Mesothelial cell of epicardium (in vitro differentiated cells): ENCODE measurements at regions not wholly inside any gene's neighbourhood (a gene's known extent, or its start where the extent isn't known, plus 50 kb on each side); places are given as distances from the start of the nearest gene placed in this dataset.

ENCODE experiments used
- DNase-seq, 2 experiments: peaks; one replicate each; pipeline ENCODE4 v3.0.0; 2021; ENCODE audit warnings: low spot score in 2 of 2; ENCODE audit not compliant: unreplicated experiment in 2 of 2
- H3K27ac Mint-ChIP-seq: 2 replicates; pipeline ENCODE4 v1.8.0; 2021; ENCODE audit warnings: mixed read lengths
- H3K27me3 Mint-ChIP-seq: 2 replicates; pipeline ENCODE4 v1.8.0; 2021; ENCODE audit warnings: low read depth, mixed read lengths
- H3K36me3 Mint-ChIP-seq: 2 replicates; pipeline ENCODE4 v1.8.0; 2021; ENCODE audit warnings: mixed read lengths
- H3K4me1 Mint-ChIP-seq: 2 replicates; pipeline ENCODE4 v1.8.0; 2021; ENCODE audit warnings: mixed read lengths
- H3K4me3 Mint-ChIP-seq: 2 replicates; pipeline ENCODE4 v1.8.0; 2021; ENCODE audit warnings: mild to moderate bottlenecking, moderate library complexity, mixed read lengths
- H3K9me3 Mint-ChIP-seq: 2 replicates; pipeline ENCODE4 v1.8.0; 2021; ENCODE audit warnings: mixed read lengths
- TF ChIP-seq, protein P1 (sequence below): fragments of 200-600 bp; sonication (generic); IDR thresholded peaks from one replicate; pipeline ENCODE4 v1.5.0; 2021; ENCODE audit warnings: antibody characterized with exemption; ENCODE audit not compliant: unreplicated experiment

- DNase-seq: no peak
- H3K4me3 Mint-ChIP-seq: no peak overlapping the region
- no peaks in the 10 kb centered on the region for H3K27me3 Mint-ChIP-seq
- peaks cover 50% of the 10 kb centered on the region for H3K4me1 Mint-ChIP-seq
- no peak overlapping the region for H3K27ac Mint-ChIP-seq
- no peaks in the 10 kb centered on the region for H3K36me3 Mint-ChIP-seq
- TF ChIP-seq, protein P1, sequence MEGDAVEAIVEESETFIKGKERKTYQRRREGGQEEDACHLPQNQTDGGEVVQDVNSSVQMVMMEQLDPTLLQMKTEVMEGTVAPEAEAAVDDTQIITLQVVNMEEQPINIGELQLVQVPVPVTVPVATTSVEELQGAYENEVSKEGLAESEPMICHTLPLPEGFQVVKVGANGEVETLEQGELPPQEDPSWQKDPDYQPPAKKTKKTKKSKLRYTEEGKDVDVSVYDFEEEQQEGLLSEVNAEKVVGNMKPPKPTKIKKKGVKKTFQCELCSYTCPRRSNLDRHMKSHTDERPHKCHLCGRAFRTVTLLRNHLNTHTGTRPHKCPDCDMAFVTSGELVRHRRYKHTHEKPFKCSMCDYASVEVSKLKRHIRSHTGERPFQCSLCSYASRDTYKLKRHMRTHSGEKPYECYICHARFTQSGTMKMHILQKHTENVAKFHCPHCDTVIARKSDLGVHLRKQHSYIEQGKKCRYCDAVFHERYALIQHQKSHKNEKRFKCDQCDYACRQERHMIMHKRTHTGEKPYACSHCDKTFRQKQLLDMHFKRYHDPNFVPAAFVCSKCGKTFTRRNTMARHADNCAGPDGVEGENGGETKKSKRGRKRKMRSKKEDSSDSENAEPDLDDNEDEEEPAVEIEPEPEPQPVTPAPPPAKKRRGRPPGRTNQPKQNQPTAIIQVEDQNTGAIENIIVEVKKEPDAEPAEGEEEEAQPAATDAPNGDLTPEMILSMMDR: no peak
- H3K9me3 Mint-ChIP-seq: no peaks in the 10 kb centered on the region
These were observed 472.0 kb upstream of the FZD8 start for GRCh38 chr10:36114141-36114540.

DNA sequence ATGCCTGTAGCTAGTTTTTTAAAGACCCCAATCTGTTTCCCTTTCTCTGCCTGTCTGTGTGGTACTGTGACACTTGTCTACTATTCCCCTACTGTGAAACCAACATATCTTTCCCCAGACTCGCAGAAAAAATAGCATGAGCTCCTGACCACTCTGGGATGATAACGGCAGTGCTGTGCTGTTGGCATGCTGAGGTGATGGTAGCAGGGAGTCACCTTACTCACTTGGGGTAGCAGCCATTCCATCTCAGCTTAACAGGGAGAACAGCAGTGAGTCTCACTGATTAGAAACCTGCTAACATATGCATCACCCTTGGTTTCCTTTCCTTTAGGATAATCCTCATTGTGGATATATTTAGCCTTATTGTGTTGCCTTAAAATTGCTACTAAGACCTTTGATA lies 469.6 kb upstream of the FZD8 start:
- TF ChIP-seq, protein P1: no peak
- H3K4me3 Mint-ChIP-seq: no peak overlapping the region
- H3K36me3 Mint-ChIP-seq: peaks cover 2% of the 10 kb centered on the region
- DNase-seq: no peak
- H3K27ac Mint-ChIP-seq: no peak overlapping the region
- H3K27me3 Mint-ChIP-seq: no peaks in the 10 kb centered on the region
- no peaks in the 10 kb centered on the region for H3K9me3 Mint-ChIP-seq
- peaks cover 30% of the 10 kb centered on the region for H3K4me1 Mint-ChIP-seq

DNA sequence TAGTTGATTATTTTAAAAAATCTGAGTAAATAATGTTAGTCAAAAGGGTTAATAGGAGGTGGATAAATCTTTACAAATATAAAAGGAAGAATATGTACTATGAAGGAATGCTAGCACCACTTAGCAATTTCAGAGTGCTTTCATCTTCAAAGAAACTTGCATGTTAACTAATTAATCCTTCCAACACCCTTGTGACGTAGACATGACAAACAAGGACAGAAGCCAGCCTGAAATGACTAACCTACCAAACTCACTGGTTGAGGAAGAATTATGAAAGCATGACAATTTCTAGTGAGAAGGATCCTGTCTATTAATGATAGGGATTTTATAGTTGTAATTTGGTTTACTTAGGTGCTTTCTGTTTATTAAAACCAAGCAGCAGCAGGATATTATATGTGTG lies 468.0 kb upstream of the FZD8 start:
- no peaks in the 10 kb centered on the region for H3K9me3 Mint-ChIP-seq
- no peak overlapping the region for H3K4me3 Mint-ChIP-seq

GRCh38 chr10:36109399-36110023 lies 467.4 kb upstream of the FZD8 start:
- TF ChIP-seq, protein P1: no peak
- H3K36me3 Mint-ChIP-seq: peaks cover 2% of the 10 kb centered on the region
- H3K4me3 Mint-ChIP-seq: no peak overlapping the region
- no peaks in the 10 kb centered on the region for H3K9me3 Mint-ChIP-seq
- peaks cover 9% of the 10 kb centered on the region for H3K4me1 Mint-ChIP-seq
- no peak overlapping the region for H3K27ac Mint-ChIP-seq
- DNase-seq: no peak
- no peaks in the 10 kb centered on the region for H3K27me3 Mint-ChIP-seq

More for the DNA sequence above, 468.0 kb upstream of the FZD8 start:
- Mint-ChIP-seq H3K27ac (no peak overlapping the region), H3K4me1 (peaks cover 15% of the 10 kb centered on the region), H3K36me3 (peaks cover 2% of the 10 kb centered on the region), H3K27me3 (no peaks in the 10 kb centered on the region)
- no peak for DNase-seq
- TF ChIP-seq, protein P1: no peak

- peaks cover 27% of the 10 kb centered on the region for H3K9me3 Mint-ChIP-seq
- H3K27ac Mint-ChIP-seq: no peak overlapping the region
- no peak for DNase-seq
- H3K4me3 Mint-ChIP-seq: no peak overlapping the region
- no peaks in the 10 kb centered on the region for H3K4me1 Mint-ChIP-seq
- no peaks in the 10 kb centered on the region for H3K36me3 Mint-ChIP-seq
- TF ChIP-seq, protein P1: no peak
- no peaks in the 10 kb centered on the region for H3K27me3 Mint-ChIP-seq
These were observed 455.6 kb upstream of the FZD8 start for GRCh38 chr10:36097696-36098095.

DNA sequence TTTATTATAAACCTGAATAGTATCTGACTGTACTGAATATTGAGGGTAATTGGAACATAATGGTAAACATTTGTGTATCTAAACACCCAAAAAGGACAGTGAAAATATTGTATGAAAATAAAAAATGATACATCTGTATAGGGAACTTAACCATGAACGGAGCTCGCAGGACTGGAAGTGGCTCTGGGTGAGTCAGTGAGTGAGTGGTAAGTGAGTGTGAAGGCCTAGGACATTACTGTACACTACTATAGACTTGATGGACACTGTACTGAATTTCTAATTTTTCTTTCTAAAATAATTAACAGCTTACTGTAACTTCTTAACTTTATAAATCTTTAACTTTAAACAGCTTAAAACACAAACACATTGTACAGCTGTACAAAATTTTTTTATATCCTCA lies 454.5 kb upstream of the FZD8 start:
- Mint-ChIP-seq H3K27ac (no peak overlapping the region), H3K9me3 (peaks cover 20% of the 10 kb centered on the region), H3K36me3 (no peaks in the 10 kb centered on the region), H3K27me3 (no peaks in the 10 kb centered on the region), H3K4me3 (no peak overlapping the region), H3K4me1 (no peaks in the 10 kb centered on the region)
- TF ChIP-seq, protein P1: no peak
- DNase-seq: no peak
